ENCODE measurements at regions not wholly inside any gene's neighbourhood (a gene's known extent, or its start where the extent isn't known, plus 50 kb on each side); places are given as distances from the start of the nearest gene placed in this dataset.
A peak's percentile ranks its signal among the peaks of the same experiment; 100 is the strongest.

DNA sequence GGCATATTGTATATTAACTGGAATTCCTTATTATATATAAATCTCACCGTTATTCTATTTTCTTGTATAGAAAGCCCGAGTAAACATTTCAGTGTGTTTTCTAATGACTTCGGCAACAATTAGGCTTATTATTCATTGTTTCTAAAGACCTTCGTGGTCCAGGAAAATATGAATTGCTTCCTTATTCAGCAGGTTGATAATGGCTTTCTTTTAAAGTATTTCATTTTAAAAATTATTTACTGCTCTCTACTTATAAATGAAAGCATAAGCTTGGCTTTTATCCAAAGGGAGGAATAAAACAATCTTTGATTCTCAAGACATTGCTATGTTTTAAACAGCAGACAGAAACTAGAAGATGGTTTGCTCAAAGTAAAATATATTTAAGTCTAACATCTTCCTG is 198.4 kb upstream of the RGS18 start:
- FAIRE-seq = no peak
- DNase-seq (ENCODE audit: low spot score) = no peak

GRCh38 chr1:191963286-191963685 is 195.0 kb upstream of the RGS18 start:
- no peak for FAIRE-seq
- peak; percentile 12 for DNase-seq (ENCODE audit: low spot score)

GRCh38 chr1:191963781-191964455 is 194.3 kb upstream of the RGS18 start:
- no peak for DNase-seq (ENCODE audit: low spot score)
- no peak for FAIRE-seq

GRCh38 chr1:191969290-191969689 is 189.0 kb upstream of the RGS18 start:
- FAIRE-seq = no peak

GRCh38 chr1:191970116-191970515 is 188.1 kb upstream of the RGS18 start:
- DNase-seq (ENCODE audit: low spot score) (no peak), FAIRE-seq (no peak)

More at GRCh38 chr1:191969290-191969689, 189.0 kb upstream of the RGS18 start:
- no peak for DNase-seq (ENCODE audit: low spot score)

GRCh38 chr1:191971447-191971846 is 186.8 kb upstream of the RGS18 start:
- no peak for FAIRE-seq

GRCh38 chr1:191974004-191974403 is 184.3 kb upstream of the RGS18 start:
- FAIRE-seq (no peak), DNase-seq (ENCODE audit: low spot score) (no peak)

More at GRCh38 chr1:191971447-191971846, 186.8 kb upstream of the RGS18 start:
- no peak for DNase-seq (ENCODE audit: low spot score)

- FAIRE-seq (no peak), DNase-seq (ENCODE audit: low spot score) (no peak)
Measured at GRCh38 chr1:191977874-191978506, 180.3 kb upstream of the RGS18 start.

- DNase-seq (ENCODE audit: low spot score) = no peak
- FAIRE-seq = no peak
Measured at GRCh38 chr1:191984856-191985255, 173.4 kb upstream of the RGS18 start.

GRCh38 chr1:191992118-191992517 is 166.1 kb upstream of the RGS18 start:
- FAIRE-seq (no peak), DNase-seq (ENCODE audit: low spot score) (no peak)

GRCh38 chr1:191993549-191993948 is 164.7 kb upstream of the RGS18 start:
- DNase-seq (ENCODE audit: low spot score) (no peak), FAIRE-seq (no peak)

GRCh38 chr1:192002063-192002462 is 156.2 kb upstream of the RGS18 start:
- no peak for FAIRE-seq
- no peak for DNase-seq (ENCODE audit: low spot score)

DNA sequence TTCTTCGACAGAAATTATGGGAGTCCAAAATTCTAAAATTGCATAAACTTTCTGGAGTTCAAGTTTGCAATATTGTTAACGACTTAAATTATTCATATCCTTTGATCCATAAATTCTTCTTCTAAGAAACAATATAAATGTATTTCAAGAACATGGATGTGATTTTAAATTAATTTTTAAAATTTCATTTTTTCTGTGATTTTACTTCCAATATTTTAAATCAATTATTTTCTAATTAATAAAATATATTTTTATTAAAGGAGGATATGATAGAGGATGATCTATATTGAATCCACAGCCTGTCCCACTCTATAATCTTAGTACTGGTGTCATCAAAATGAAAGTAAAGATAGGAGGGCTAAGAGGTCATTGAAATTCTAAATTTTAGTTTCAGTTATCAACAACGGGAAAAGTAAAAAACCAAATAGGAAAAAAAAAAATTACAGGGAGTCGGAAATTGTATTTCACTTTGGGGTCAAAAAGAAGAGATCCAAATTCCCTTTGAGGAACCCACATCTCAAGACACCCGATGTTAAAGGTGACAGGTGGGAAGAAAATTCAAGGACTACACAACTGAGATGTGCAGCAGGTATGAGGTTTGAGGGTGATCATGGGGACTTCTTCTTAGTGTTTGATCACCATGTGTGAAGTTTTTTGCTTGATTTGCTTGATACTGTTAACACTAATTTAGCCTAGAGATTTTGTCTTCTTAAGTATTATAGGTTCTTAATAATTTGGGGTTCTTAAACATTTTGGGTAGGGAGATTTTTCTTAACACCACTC is 154.8 kb upstream of the RGS18 start:
- no peak for FAIRE-seq
- no peak for DNase-seq (ENCODE audit: low spot score)

- no peak for DNase-seq (ENCODE audit: low spot score)
- no peak for FAIRE-seq
Measured at GRCh38 chr1:192005976-192006375, 152.3 kb upstream of the RGS18 start.

GRCh38 chr1:192008281-192008825 is 149.9 kb upstream of the RGS18 start:
- FAIRE-seq (no peak), DNase-seq (ENCODE audit: low spot score) (no peak)

GRCh38 chr1:192010406-192010805 is 147.9 kb upstream of the RGS18 start:
- no peak for FAIRE-seq
- DNase-seq (ENCODE audit: low spot score) = no peak

- DNase-seq (ENCODE audit: low spot score) (no peak), FAIRE-seq (no peak)
Measured at GRCh38 chr1:192011525-192011924, 146.7 kb upstream of the RGS18 start.

DNA sequence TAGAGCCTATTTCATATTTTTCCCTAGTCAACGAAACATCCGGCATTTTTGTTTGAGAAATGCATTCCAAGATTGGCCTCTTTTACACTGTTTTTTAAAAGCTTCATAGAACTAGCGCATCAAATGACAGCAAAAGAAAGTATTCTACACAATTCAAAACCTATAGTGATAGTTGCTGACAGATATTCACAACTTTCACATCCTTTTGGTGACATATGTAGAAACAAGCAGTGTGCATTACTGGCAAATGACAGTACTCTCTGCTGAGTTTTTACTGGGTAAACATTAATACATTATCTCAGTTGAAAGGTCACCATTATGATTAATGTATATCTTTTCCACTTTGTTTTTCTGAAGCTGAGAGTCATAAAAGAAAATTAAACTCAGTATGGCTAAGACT is 135.4 kb upstream of the RGS18 start:
- FAIRE-seq = no peak
- no peak for DNase-seq (ENCODE audit: low spot score)

DNA sequence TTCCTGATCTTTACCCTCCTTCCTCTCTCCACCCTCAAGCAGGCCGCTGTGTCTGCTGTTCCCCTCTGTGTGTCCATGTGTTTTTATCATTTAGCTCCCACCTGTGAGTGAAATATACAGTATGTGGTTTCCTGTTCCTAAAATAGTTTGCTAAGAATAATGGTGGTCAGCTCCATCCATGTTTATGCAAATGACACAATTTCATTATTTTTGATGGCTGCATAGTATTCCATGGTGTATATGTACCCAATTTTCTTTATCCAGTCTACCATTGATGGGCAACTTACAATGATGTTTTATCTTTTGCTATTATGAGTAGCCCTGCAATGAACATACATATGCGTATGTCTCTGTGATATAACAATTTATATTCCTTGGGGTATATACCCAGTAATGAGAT is 133.4 kb upstream of the RGS18 start:
- FAIRE-seq (no peak), DNase-seq (ENCODE audit: low spot score) (no peak)

GRCh38 chr1:192038567-192038966 is 119.7 kb upstream of the RGS18 start:
- DNase-seq (ENCODE audit: low spot score) = no peak

DNA sequence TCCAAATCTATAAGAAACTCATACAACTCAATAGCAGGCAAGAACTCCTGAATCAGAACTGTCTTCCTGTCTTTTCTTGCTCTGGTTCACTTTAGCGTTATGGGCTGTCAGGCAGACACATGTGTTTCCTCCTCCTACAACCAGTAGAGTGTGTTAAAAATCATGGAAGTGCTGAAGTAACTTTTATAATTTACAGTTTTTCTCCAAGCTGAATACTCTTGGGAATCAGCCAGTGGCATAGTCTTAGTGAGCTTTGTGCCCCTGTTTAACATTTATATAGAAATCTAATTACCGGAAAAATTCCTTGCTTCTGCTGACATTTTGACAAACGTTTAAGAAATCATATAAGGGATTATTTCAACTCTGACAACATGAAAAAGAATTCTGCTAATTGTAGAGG is 113.1 kb upstream of the RGS18 start:
- DNase-seq (ENCODE audit: low spot score) = no peak
- FAIRE-seq = no peak

More at GRCh38 chr1:192038567-192038966, 119.7 kb upstream of the RGS18 start:
- no peak for FAIRE-seq

DNA sequence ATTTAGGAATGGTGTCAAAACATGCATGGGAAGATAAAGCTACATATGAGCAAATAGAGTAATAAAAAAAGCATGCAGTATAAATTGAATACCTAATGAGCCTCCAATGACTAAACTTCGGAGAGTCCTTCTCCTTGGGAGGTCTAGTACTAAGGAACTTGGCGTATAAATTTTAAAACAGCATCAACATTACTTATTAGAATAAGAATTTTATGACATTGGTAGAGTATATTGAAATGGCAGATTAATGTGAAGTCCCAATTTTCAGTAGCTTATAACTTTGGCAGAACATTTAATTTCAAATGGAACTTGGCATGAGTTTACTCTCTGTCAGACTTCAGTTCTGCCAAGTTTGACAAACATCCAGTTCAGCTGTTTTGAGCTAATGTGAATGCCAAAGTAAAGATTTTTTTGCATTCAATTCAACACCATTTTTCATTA is 104.7 kb upstream of the RGS18 start:
- FAIRE-seq (no peak), DNase-seq (ENCODE audit: low spot score) (no peak)
